SHP77 (cell line): ENCODE measurements at regions not wholly inside any gene's neighbourhood (a gene's known extent, or its start where the extent isn't known, plus 50 kb on each side); places are given as distances from the start of the nearest gene placed in this dataset.
"Not testable (repeated sequence)": the region's sequence is repeated elsewhere in the genome, so short reads cannot be mapped to it uniquely, and the experiment has no call there.

ENCODE experiments used
- DNase-seq, 2 experiments: peaks; one replicate each; lab custom pipeline; 2025; lab: John Stamatoyannopoulos, UW

DNA sequence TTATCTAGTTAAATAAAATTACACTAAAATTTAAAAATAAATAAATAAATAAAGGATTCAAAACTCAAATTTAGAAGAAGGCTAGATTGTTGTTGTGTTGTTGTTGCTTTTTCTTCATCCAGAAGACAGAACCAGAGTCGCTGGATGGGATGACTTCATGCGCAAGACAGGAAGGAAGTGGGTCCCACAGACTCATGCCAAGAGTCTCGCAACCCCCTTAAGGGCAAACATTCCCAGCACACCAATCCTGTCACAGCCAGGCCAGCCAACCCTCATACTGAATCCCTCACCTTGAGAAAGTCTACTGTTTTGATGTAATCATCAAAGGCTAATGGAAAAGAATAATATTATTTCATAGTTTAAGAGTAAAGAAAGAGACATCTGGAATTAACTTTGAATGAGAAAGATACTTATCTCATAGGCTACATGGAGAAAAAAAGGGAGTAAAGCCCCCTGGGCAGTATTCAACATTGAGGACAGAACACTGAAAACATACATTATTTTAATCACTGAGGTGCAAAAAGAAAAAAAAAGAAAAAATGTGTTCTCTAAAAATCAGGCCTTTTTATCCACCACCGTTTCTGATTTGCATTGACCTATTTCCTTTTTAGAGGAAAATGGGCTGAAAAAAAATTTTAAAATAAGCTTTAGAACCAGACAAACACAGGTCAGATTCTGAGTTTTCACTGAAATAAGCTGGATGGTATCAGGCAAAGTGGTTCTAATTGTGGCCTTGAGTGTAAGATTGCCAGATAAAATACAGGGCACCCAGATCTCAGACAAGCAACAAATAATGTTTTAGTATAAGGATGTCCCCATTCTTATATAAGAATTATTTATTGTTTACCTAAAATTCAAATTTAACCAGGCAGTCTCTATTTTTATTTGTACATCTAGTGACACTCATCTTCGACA lies 826.5 kb downstream of the TNS3 start:
- DNase-seq, result no peak

DNA sequence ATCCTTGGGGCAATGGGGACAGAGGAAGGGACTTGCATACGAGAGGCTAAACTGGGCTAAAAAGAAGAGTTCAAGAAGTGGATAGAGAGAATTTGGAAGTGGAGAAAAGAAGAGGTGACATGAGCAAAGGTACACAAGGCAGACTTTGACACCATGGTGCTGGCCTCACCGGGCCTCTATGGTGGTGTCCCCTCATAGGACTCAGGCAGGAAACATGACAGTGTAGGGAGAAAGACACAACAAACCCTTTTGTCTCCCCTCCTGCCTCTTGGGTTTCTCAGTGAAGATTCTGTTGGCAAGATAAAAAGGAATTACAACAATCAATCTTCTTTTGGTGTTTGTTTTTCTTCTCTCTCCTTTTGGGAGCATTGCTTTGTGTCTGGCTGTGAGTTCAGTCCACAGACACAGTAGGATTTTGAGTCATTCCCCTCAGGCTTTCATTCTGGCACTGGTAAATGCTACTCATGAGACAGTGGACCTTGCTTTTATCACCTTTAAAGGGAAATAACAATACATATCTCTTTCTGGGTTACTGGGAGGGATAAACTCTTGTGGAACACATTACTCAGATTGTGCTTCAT lies 827.7 kb downstream of the TNS3 start:
- DNase-seq, result no peak

DNA sequence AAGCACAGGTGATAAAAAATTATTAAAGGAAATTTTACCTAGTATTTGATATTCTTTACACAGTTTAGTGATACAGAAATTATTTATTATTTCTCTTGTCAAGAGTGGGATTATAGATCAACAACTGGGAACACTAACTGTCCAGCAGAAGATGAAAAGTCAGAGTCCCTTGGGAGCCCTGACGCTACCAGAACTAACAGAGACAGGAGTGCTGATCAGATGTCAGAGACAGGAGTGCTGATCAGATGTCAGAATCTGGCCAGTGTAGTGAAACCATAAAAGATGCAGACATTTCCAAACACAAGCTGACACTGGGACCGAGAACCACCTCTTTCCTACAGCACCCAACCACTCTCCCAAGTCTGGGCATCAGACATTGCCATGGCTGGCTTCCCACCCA lies 828.2 kb downstream of the TNS3 start:
- no peak for DNase-seq

DNA sequence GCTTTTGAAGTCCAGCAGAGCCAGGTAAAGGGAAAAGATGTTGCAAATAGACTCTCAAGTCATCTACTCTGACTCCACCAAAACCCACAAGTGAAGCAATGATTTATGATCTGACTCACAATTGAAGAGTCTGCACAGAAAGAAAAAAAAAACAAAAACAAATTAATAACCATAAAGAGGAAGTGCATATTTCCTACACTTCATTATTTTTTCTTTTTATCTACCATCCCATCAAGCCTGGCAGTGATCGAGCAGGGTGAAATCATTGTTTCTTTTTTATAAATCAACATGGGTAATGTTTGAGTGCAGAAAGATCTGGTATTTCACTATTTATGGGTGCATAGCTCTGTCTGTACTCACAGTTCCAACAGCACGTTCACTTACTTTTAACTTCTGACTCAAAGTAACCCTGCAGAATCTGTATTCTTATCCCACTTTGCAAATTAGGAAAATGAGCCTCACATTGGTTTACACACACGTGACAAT lies 829.0 kb downstream of the TNS3 start:
- DNase-seq, result no peak

DNA sequence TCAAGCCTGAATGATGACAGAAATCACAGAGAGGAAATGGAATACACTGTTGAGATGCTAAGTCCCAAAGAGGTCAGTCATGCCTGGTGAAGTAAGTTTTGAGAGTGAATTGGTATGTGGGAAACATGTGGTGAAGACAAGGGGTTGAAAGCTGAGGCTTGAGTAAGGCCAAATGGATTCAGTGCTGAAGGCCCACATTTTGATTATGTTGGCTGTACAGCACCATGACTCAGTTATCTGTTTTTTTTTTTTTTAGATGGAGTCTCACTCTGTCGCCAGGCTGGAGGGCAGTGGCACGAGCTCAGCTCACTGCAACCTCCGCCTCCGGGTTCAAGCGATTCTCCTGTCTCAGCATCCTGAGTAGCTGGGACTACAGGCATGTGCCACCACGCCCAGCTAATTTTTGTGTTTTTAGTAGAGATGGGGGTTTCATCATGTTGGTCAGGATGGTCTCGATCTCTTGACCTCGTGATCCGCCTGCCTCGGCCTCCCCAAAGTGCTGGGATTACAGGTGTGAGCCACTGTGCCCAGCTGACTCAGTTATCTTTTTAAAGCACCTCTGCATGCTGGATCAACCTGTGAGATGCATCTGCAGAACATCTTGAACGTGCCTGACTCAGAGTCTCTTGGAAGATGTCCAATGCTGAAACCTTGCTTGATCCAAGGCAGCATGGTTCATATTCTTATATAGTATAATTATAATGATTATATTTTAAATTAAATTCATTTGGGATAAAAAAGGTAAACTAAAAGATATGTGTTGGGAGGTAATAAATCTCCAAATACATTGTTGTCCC lies 829.8 kb downstream of the TNS3 start:
- DNase-seq, result not testable (repeated sequence)

DNA sequence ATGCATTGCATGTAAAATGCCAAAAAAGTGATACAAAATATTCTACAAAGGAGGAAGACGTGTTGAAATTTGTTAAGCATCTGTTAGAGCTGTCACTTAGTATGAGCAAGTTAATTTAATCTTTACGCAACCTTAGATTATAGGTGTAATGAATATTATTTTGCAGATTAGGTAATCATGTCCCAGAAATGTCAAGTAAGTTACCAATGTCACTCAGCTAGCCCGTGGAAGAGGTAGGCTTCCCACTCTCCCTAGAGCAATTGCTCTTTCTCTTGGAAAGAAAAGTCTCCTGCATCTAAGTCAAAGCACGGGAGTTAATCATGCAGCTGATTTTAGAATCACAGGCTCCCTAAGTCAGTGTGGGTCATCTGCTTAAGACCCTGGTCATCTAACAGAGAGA lies 830.4 kb upstream of the IGFBP3 start:
- DNase-seq, result no peak

DNA sequence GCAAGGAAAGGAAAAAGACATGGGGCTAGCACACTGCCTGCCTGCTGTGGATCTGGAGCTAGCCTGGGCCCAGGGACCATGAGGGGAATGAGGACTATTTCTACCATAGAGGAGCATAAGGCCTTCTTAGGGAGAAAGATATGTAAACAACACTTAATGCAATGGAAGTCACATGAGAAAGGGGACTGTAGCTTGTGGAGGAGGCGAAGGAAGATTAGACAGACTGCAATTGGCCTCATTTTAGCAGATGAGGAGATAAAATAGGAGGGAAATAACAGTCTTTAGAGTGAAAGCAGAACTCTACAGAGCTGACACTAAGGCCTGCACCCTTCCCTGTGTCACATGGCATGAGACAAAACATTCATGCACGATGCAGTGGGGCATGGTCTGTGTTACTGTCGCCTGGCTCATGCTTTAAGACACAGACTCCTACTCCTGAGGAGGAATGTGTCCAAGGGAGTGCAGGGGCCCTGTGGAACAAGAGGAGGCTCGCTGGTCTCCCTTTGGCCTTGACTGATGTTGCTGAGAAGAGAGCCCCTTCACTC lies 829.3 kb upstream of the IGFBP3 start:
- DNase-seq, result no peak

DNA sequence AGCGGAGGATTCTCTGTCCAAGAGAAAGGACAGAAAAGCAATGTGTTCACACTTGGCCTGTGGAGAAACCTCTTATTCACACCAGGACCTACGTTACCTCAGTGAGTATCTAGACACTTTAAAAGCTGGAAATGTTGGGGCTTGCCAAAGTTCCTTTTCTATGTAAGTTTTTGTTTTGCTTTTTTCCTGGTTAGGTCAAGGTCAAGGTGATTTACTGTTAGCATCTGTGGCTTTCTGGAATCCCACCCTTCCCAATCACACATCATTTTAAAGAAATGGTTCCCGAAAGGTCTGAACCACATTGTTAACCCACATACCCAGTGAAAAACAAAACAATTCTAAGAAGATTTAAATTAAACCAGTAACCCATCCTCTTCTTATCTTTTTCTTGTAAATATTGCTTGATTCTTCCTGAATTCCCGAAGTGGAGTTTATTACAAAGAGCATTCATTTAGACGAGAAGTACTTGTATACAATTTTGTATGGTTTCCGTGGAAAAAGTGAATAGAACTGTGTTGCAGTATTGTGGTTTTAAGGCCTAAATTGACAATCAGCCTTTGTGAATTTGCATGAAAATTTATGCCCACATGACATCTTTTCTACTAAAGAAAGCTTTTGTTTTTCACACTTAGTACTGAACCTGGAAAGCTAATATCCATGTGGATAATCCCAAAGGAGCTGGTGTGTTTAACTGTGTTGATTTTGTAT lies 827.0 kb upstream of the IGFBP3 start:
- no peak for DNase-seq

DNA sequence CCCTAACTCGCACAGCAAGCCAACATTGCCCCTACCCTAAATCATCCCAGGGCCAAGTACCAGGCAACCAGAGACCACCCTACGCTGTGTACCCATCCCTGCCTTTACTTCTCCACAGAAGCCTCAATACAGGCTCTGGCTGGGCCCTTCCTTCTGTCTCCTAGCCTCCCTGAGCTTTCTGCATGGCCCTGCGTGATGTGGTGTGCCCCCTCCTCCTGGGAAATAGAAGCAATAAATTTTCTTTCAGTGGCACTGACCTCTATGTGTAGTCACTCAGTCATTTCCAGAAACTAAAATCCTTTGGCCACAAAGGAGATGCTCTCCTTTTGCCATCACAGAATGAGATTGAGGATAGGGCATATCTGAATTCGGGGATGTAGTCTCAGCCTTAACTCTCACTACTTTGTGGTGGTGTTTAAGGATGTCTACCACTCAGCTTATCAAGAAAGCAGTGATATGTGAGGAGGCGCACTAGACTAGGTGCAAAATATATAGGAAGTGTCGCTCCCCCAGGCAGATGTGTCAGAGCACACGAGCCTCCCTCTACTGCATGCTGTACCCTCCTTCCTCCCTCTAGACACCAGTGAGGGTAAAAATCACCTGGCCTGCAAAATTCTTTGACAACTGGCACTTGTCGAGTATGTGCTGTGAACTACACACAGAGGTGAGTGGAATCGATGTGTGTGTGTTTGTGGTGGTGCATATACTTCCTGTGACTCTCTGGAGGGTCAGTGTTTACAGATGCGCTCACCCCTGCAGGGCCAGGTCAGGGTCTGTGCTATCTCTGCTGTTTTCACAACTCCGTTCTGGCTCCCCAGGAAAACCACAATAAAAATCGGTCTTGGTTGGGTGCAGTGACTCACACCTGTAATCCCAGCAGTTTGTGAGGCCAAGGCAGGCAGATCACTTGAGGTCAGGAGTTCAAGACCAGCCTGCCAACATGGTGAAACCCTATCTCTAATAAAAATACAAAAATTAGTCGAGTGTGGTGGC lies 825.9 kb upstream of the IGFBP3 start:
- no peak for DNase-seq

DNA sequence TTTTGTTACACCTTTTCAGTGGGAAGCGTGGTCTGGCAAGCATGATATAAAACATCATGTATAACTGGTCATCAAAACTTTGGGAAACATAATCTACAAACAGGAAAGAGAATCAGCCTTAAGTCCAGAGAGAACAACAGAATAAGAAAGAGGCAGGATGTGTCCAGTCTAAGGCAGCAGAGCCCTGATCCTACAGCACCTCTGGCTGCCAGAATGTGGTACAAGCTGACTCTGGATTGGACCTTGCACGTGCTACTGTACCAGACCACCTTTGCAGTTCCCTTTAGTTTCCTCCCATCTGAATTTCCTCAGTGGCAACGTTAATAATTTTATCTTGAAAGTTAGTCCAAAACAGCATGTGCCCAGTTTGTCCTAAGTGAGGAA lies 824.6 kb upstream of the IGFBP3 start:
- no peak for DNase-seq

DNA sequence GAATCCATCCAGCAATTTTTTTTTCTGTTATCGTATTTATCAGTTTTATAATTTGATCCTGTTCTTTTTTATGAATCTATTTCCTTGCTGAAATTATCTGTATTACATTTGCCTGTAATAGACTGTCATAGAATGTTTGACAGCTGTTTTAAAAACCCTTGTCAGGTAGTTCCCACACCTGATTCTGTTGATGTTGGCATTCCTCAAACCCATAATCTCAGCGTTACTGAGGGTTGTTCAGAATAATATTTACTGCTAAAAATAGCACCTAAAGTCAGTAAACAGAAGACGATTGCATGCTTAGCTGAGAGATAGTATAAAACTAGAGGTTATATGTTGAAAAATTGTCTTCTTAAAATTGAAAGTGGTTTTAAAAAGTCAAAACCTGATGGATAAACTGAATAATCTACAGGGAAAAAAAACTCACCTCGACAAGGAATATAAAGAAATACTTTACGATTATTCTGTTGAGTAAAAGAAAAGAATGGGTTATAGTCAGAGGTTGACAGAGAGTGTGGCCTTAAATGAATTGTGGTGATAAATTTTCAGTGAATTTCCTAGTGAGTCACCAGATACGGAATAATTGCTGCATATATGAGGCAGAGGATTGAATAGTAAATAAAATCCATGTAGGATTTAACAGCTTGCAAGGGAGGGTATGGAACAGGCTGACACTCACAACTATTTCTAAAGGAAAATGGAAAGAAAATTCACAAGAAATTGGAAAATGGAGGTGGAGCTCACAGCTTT lies 824.1 kb upstream of the IGFBP3 start:
- no peak for DNase-seq

DNA sequence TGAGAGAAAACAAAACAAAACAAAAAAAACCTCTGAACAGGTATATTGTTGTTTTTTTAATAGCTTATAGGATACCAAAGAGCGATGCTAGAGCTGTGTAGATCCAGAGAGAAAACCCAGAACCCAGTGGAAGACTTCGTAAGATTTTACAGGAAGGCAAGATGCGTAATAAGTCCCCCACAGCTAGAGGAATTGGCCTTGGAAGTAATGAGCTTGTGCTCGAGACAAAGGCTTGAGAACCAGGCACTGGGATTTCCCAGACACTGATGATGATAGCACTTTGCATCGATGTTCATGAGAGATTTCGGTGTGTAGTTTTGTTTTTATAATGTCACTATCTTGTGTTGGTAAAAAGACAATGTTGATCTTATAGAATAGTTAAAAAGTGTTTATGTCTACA lies 821.5 kb upstream of the IGFBP3 start:
- DNase-seq, result no peak

DNA sequence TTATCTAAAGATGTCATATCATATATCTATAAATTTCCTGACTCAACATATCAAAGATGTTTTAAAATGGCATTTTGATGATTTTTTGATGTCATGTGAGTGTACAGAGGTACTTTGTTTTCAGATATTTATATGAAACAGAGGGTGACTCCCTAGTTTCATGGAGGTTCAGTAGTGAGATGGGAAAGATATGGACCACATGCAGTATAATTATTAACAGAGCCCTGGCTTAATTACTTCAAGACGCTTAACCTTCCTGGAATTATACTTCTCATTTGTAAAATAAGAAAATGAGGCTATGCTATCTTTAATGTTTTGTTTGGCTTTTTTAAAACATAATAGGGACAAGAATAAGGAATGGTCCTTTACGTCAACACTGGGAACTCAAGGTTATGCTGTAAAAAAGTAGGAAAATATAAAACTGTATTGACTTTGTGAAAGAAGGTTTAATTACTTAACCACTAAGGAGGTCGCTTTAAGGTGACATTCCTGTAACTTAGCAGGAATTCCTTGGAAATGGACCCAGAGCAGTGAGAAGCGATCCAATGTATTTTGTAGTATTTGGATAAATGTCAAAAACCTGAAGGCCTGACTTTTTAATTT lies 821.0 kb upstream of the IGFBP3 start:
- DNase-seq, result no peak

DNA sequence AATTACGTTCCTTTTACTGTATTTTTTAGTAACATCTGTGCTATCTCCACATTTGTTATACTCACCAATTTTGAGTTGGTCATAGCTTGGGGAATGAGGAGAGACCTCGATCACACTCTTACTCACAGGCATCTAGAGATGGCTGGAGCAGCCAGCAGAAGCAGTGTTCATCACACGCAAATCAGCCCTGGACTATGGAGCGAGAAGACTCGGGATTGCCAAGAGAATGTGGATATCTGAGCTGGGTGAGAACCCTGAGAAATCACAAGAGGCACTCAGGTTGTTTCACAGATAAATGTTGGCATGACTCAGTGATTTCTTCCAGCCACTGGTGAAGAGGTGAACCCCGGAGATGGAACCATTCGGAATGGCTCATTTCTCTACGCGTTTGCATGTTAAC lies 820.1 kb upstream of the IGFBP3 start:
- DNase-seq, result no peak

DNA sequence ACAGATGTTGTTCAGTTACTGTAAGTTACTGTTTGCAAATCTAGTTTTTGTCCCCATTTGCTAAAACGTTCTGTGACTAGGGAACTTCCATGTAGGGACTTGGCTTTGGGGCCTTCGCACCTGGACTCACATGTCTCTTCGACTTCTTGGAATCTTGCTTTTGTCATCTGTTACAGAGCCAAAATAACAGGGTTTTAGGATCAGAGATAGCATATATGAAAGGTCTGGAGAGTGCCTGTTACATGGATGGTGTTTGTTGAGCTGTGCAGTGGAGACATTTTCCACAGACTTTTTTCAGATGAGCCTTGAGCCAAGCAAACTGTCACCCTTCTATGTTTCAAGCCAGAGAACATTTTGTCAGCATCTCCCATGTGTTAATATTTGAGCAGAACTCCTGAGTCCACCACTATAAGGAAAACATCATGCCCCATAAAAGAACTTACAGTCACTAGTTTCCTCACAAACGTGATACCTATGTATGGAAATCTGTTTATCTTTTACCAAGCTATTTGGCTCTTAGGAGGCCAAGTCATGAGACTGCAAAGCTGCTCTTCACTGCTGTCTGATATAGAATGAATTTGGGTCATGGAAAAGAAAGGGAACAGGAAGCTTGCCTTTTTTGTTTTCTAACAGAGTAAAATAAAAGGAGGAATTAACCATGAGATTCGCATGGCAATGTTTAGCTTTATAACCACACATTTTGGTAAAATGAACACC lies 818.6 kb upstream of the IGFBP3 start:
- no peak for DNase-seq

DNA sequence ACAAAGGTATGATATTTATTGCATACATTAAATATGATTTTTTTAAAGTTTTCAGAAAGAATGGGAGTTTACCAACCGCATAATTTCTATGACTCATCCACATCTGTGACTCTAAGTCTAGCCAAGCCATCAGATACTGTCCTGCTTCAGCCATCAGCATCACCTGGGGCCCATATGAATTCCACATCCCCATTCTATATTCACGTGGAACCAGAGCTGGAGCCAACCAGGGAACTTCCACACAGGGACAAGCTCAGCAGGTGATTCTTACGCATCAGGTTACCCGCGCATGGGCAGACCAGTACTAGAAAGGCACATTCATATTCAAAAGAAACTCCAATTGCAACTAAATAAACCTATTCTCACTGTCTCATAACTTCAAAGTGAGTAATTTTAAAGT lies 817.7 kb upstream of the IGFBP3 start:
- DNase-seq, result no peak

DNA sequence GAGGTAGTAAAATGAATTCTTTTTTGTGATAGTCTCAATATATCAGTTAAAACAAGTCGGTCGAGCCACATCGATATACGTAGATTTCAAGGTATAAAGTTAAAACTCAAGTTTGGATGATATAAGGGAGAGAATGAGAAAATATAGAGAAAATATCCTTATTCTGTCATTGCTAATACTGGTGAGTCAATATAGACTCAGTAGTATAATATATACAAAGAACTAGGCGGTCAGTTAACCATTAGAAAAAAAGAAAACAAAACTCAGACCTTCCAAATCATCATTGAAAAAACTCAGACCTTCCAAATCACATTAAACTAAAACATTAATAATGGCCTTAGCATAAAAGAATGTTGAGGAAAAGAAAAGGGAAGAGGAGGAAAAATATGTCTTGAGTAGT lies 817.1 kb upstream of the IGFBP3 start:
- DNase-seq, result no peak

DNA sequence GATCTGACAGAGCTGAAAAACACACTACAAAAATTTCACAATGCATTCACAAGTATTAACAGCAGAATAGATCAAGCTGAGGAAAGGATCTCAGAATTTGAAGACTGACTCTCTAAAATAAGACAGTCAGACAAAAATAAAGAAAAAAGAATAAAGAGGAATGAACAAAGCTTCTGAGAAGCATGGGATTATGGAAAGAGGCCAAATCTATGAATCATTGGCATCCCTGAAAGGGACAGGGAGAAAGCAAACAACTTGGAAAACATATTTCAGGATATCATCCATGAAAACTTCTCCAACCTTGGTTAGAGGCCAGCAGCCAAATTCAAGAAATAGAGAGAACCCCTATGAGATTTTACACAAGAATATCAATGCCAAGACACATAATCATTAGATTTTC lies 804.8 kb upstream of the IGFBP3 start:
- no peak for DNase-seq

DNA sequence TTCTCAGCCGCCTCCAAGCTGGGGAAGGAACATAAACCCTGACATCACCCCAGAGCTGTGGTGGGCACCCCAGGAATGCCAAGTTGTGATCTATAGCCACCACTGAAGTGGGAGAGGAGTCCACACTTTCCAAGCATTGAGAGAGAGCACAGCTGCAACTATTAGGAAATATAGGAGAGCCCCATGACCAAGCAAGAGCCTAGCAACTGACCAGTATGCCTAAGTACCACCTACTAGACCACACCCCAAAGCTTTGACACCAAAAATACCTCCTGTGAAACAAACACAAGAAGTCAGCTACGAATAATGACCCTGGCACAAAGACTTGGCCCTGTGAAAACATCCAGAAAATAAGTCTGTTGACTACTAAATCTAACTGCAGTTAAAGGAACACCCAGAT lies 804.1 kb upstream of the IGFBP3 start:
- no peak for DNase-seq
